HEK293 (cell line): ENCODE measurements at regions not wholly inside any gene's neighbourhood (a gene's known extent, or its start where the extent isn't known, plus 50 kb on each side); places are given as distances from the start of the nearest gene placed in this dataset.

Source experiments
- CTCF ChIA-PET: fragments of 350-600 bp; formaldehyde crosslinking; extraction: SDS; loops from one replicate; lab custom pipeline; 2021; ENCODE audit warnings: antibody characterized with exemption; lab: Yijun Ruan, JAX
- POLR2A ChIA-PET: fragments of 300-600 bp; formaldehyde crosslinking; extraction: SDS; loops from one replicate; lab custom pipeline; 2020; ENCODE audit warnings: antibody characterized with exemption, inconsistent platforms; lab: Yijun Ruan, JAX
- H3K27ac ChIP-seq: fragments of 200-500 bp; sonication (Bioruptor generic); 2 replicates; pipeline ENCODE4 v1.5.1; 2014; ENCODE audit warnings: low read depth, low read length, control low read depth, inconsistent platforms; ENCODE audit errors: extremely low read depth
- H3K36me3 ChIP-seq, 2 experiments: fragments of 200-500 bp in 1 of 2; sonication (Bioruptor generic) in 1 of 2; 1 replicate in 1 of 2; 2 replicates in 1 of 2; pipeline ENCODE4 v1.5.1; 2014 to 2017; ENCODE audit warnings: inconsistent platforms in 2 of 2, low read length in 2 of 2; ENCODE audit not compliant: control insufficient read depth in 2 of 2, insufficient read depth in 1 of 2
- H3K4me1 ChIP-seq: fragments of 200-500 bp; sonication (Bioruptor generic); 2 replicates; pipeline ENCODE4 v1.5.1; 2014; ENCODE audit warnings: mild to moderate bottlenecking, low read length, inconsistent platforms; ENCODE audit not compliant: control insufficient read depth, insufficient read depth
- H3K4me3 ChIP-seq: 2 replicates; pipeline ENCODE4 v1.5.1; 2011; ENCODE audit warnings: low read depth, mild to moderate bottlenecking, control low read depth, low read length, moderate library complexity
- H3K9me3 ChIP-seq: fragments of 200-500 bp; sonication (Bioruptor generic); 2 replicates; pipeline ENCODE4 v1.5.1; 2014; ENCODE audit warnings: low read depth, low read length, inconsistent platforms; ENCODE audit not compliant: control insufficient read depth, insufficient read depth
- GLIS1 ChIP-seq: fragments of 450-650 bp; formaldehyde crosslinking; IDR thresholded peaks from 2 replicates; pipeline ENCODE4 v1.5.1; 2016; ENCODE audit warnings: missing biosample characterization, missing genetic modification characterization
- HOXD13 ChIP-seq: sonication (generic); formaldehyde crosslinking; IDR thresholded peaks from 2 replicates; pipeline ENCODE4 v1.8.0; 2022; ENCODE audit warnings: missing genetic modification reagents, borderline replicate concordance
- INSM2 ChIP-seq: fragments of 450-650 bp; formaldehyde crosslinking; IDR thresholded peaks from 2 replicates; pipeline ENCODE4 v1.5.1; 2016; ENCODE audit warnings: missing biosample characterization, missing genetic modification characterization
- PRDM2 ChIP-seq: fragments of 450-650 bp; formaldehyde crosslinking; IDR thresholded peaks from 2 replicates; pipeline ENCODE4 v1.5.1; 2016; ENCODE audit warnings: missing biosample characterization, missing genetic modification characterization, borderline replicate concordance
- ZBTB48 ChIP-seq: fragments of 450-650 bp; formaldehyde crosslinking; IDR thresholded peaks from 2 replicates; pipeline ENCODE4 v1.5.1; 2016; ENCODE audit warnings: missing biosample characterization, missing genetic modification characterization
- ZBTB7A ChIP-seq: fragments of 450-650 bp; formaldehyde crosslinking; IDR thresholded peaks from 2 replicates; pipeline ENCODE4 v1.5.1; 2016; ENCODE audit warnings: low read depth, missing biosample characterization, missing genetic modification characterization
- ZBTB8A ChIP-seq: fragments of 450-650 bp; formaldehyde crosslinking; IDR thresholded peaks from 2 replicates; pipeline ENCODE4 v1.5.1; 2016; ENCODE audit warnings: missing biosample characterization, missing genetic modification characterization
- ZEB2 ChIP-seq: fragments of 450-650 bp; formaldehyde crosslinking; IDR thresholded peaks from 2 replicates; pipeline ENCODE4 v1.5.1; 2016; ENCODE audit warnings: missing biosample characterization, missing genetic modification characterization
- ZNF112 ChIP-seq: fragments of 450-650 bp; formaldehyde crosslinking; IDR thresholded peaks from 2 replicates; pipeline ENCODE4 v1.5.0; 2017; ENCODE audit warnings: missing biosample characterization, missing genetic modification characterization
- ZNF169 ChIP-seq: fragments of 450-650 bp; formaldehyde crosslinking; IDR thresholded peaks from 2 replicates; pipeline ENCODE4 v1.5.1; 2016; ENCODE audit warnings: missing biosample characterization, missing genetic modification characterization
- ZNF398 ChIP-seq: fragments of 450-650 bp; formaldehyde crosslinking; IDR thresholded peaks from 2 replicates; pipeline ENCODE4 v1.5.1; 2017; ENCODE audit warnings: missing biosample characterization, missing genetic modification characterization
- ZNF510 ChIP-seq: fragments of 450-650 bp; formaldehyde crosslinking; IDR thresholded peaks from 2 replicates; pipeline ENCODE4 v1.5.1; 2018; ENCODE audit warnings: mild to moderate bottlenecking, missing genetic modification characterization, missing biosample characterization; ENCODE audit not compliant: insufficient replicate concordance
- ZNF521 ChIP-seq: fragments of 450-650 bp; formaldehyde crosslinking; IDR thresholded peaks from 2 replicates; pipeline ENCODE4 v1.5.1; 2017; ENCODE audit warnings: missing biosample characterization, mild to moderate bottlenecking, missing genetic modification characterization
- ZNF529 ChIP-seq: fragments of 450-650 bp; formaldehyde crosslinking; IDR thresholded peaks from 2 replicates; pipeline ENCODE4 v1.5.1; 2017; ENCODE audit warnings: missing genetic modification characterization, missing biosample characterization; ENCODE audit not compliant: insufficient replicate concordance
- ZNF549 ChIP-seq: fragments of 450-650 bp; IDR thresholded peaks from 2 replicates; pipeline ENCODE4 v1.5.1; 2018; ENCODE audit warnings: missing biosample characterization, missing genetic modification characterization, mild to moderate bottlenecking, inconsistent platforms, moderate library complexity
- ZNF585B ChIP-seq: fragments of 450-650 bp; formaldehyde crosslinking; IDR thresholded peaks from 2 replicates; pipeline ENCODE4 v1.5.1; 2016; ENCODE audit warnings: missing biosample characterization, missing genetic modification characterization
- ZNF624 ChIP-seq: fragments of 450-650 bp; formaldehyde crosslinking; IDR thresholded peaks from 2 replicates; pipeline ENCODE4 v1.5.1; 2017; ENCODE audit warnings: missing biosample characterization, missing genetic modification characterization
- ZNF658 ChIP-seq: fragments of 450-650 bp; formaldehyde crosslinking; IDR thresholded peaks from 2 replicates; pipeline ENCODE4; 2016; ENCODE audit warnings: missing biosample characterization, missing genetic modification characterization
- ZNF701 ChIP-seq: fragments of 450-650 bp; formaldehyde crosslinking; IDR thresholded peaks from 2 replicates; pipeline ENCODE4 v1.5.1; 2016; ENCODE audit warnings: missing biosample characterization, missing genetic modification characterization
- ZNF777 ChIP-seq: fragments of 450-650 bp; formaldehyde crosslinking; IDR thresholded peaks from 2 replicates; pipeline ENCODE4 v1.5.1; 2017; ENCODE audit warnings: missing biosample characterization, missing genetic modification characterization, borderline replicate concordance
- ZNF785 ChIP-seq: fragments of 450-650 bp; formaldehyde crosslinking; IDR thresholded peaks from 2 replicates; pipeline ENCODE4 v1.5.1; 2016; ENCODE audit warnings: missing biosample characterization, missing genetic modification characterization
- ZNF830 ChIP-seq: fragments of 450-650 bp; IDR thresholded peaks from 2 replicates; pipeline ENCODE4 v1.5.0; 2018; ENCODE audit warnings: missing biosample characterization, missing genetic modification characterization, low read depth, mild to moderate bottlenecking, moderate library complexity
- ZSCAN16 ChIP-seq: fragments of 450-650 bp; formaldehyde crosslinking; IDR thresholded peaks from 2 replicates; pipeline ENCODE4 v1.5.1; 2016; ENCODE audit warnings: missing biosample characterization, missing genetic modification characterization

- Histone ChIP-seq H3K27ac (no peak overlapping the region), H3K4me1 (no peaks in the 10 kb centered on the region), H3K9me3 (no peaks in the 10 kb centered on the region; the same call in 1 of the 2 replicates), H3K36me3 (no peaks in the 10 kb centered on the region)
- ChIA-PET POLR2A (no interaction called here), CTCF (no interaction called here)
- TF ChIP-seq ZNF777 (tag by site-specific recombination), result no peak
- no peak for TF ChIP-seq ZNF701 (tag by site-specific recombination)
- no peak for TF ChIP-seq ZNF658 (tag by site-specific recombination)
- no peak for TF ChIP-seq ZNF112 (tag by site-specific recombination)
- TF ChIP-seq, all 188 proteins: peak for 0
- no peak overlapping the region for H3K4me3 ChIP-seq
Observed at GRCh38 chr17:13776027-13776551, 174.4 kb upstream of the HS3ST3A1 start.

- ChIA-PET CTCF (no interaction called here), POLR2A (no interaction called here)
- Histone ChIP-seq H3K4me1 (no peaks in the 10 kb centered on the region), H3K4me3 (no peak overlapping the region), H3K9me3 (no peaks in the 10 kb centered on the region; the same call in 1 of the 2 replicates), H3K27ac (no peak overlapping the region)
- TF ChIP-seq ZNF624 (tag by site-specific recombination), result no peak
- no peak for TF ChIP-seq PRDM2 (tag by site-specific recombination)
- no peak for TF ChIP-seq ZNF521 (tag by site-specific recombination)
- TF ChIP-seq ZBTB48 (tag by site-specific recombination), result no peak
- no peak for TF ChIP-seq INSM2
- TF ChIP-seq ZBTB8A, result no peak
- TF ChIP-seq, all 188 proteins: peak for 0
- H3K36me3 ChIP-seq, result no peaks in the 10 kb centered on the region
Observed at GRCh38 chr17:13777003-13777402, 175.3 kb upstream of the HS3ST3A1 start.

- ChIA-PET POLR2A (no interaction called here), CTCF (interaction anchor here (0.6 to 1.0 kb wide), 3 partner anchors 37 to 268 kb away, joined by 3 to 4 read pairs (median 3); no protein-coding TSS in a partner anchor)
- no peak overlapping the region for H3K4me3 ChIP-seq
- H3K4me1 ChIP-seq, result no peaks in the 10 kb centered on the region
- H3K27ac ChIP-seq, result no peak overlapping the region
- H3K9me3 ChIP-seq, result no peaks in the 10 kb centered on the region
- no peaks in the 10 kb centered on the region for H3K36me3 ChIP-seq
- TF ChIP-seq ZNF585B (tag by site-specific recombination) (no peak), ZBTB7A (no peak), ZNF510 (tag by site-specific recombination) (no peak), ZNF549 (tag by site-specific recombination) (no peak), ZNF529 (tag by site-specific recombination) (no peak), ZNF785 (tag by site-specific recombination) (no peak), ZSCAN16 (tag by site-specific recombination) (no peak), ZNF830 (tag by site-specific recombination) (no peak), ZNF398 (tag by site-specific recombination) (no peak), ZEB2 (tag by site-specific recombination) (no peak), ZNF169 (tag by site-specific recombination) (no peak), HOXD13 (no peak), GLIS1 (tag by site-specific recombination) (no peak)
Observed at GRCh38 chr17:13784434-13785095, 182.8 kb upstream of the HS3ST3A1 start.
